Caco-2 (cell line): ENCODE measurements at regions not wholly inside any gene's neighbourhood (a gene's known extent, or its start where the extent isn't known, plus 50 kb on each side); places are given as distances from the start of the nearest gene placed in this dataset.

Experiments
- BruUV-seq: library from RNA; stranded (reverse); fragments of 400-500 nt; replicated peaks from 2 replicates; lab custom pipeline; 2021; lab: Mats Ljungman, UMichigan
- CTCF ChIA-PET: fragments of 300-600 bp; sonication (Branson Sonifier 250); formaldehyde crosslinking; loops from one replicate; lab custom pipeline; 2022; ENCODE audit warnings: antibody characterized with exemption; lab: Charles Lee
- POLR2A ChIA-PET: fragments of 300-600 bp; sonication (Branson Sonifier 250); formaldehyde crosslinking; loops from one replicate; lab custom pipeline; 2022; ENCODE audit warnings: antibody characterized with exemption; lab: Charles Lee
- DNase-seq, 2 experiments: peaks; one replicate each; pipeline versions ENCODE4 v3.0.0 to v3.0.0-alpha.2; 2020 to 2022
- H3K27me3 ChIP-seq: replicated peaks from 2 replicates; pipeline ENCODE4 v1.6.0; 2011; ENCODE audit warnings: low read length; ENCODE audit not compliant: control insufficient read depth, insufficient read depth
- H3K36me3 ChIP-seq: 2 replicates; pipeline ENCODE4 v1.5.1; 2011; ENCODE audit warnings: low read length; ENCODE audit not compliant: control insufficient read depth, insufficient read depth
- H3K4me1 ChIP-seq: fragments of 250-450 bp; sonication (Bioruptor Pico); 2 replicates; pipeline ENCODE4 v1.5.1; 2020; ENCODE audit warnings: mild to moderate bottlenecking
- H3K4me3 ChIP-seq: 2 replicates; pipeline ENCODE4 v1.5.1; 2011; ENCODE audit warnings: low read depth, mild to moderate bottlenecking, control low read depth, low read length
- H3K9me3 ChIP-seq: fragments of 250-450 bp; sonication (Bioruptor Pico); 2 replicates; pipeline ENCODE4 v1.5.1; 2020; ENCODE audit warnings: mild to moderate bottlenecking, moderate library complexity
- H3K27ac Mint-ChIP-seq: one replicate; pipeline ENCODE4 v1.8.0; 2022; ENCODE audit warnings: mixed read lengths; ENCODE audit not compliant: unreplicated experiment
- H3K27me3 Mint-ChIP-seq: one replicate; pipeline ENCODE4 v1.8.0; 2022; ENCODE audit warnings: mixed read lengths; ENCODE audit not compliant: insufficient read depth, unreplicated experiment
- H3K36me3 Mint-ChIP-seq: one replicate; pipeline ENCODE4 v1.8.0; 2022; ENCODE audit warnings: mild to moderate bottlenecking, mixed read lengths; ENCODE audit not compliant: insufficient read depth, unreplicated experiment
- H3K4me1 Mint-ChIP-seq: one replicate; pipeline ENCODE4 v1.8.0; 2022; ENCODE audit warnings: low read depth, mixed read lengths; ENCODE audit not compliant: unreplicated experiment
- H3K4me3 Mint-ChIP-seq: one replicate; pipeline ENCODE4 v1.8.0; 2022; ENCODE audit warnings: mild to moderate bottlenecking, moderate library complexity, mixed read lengths; ENCODE audit not compliant: unreplicated experiment
- H3K9me3 Mint-ChIP-seq: one replicate; pipeline ENCODE4 v1.8.0; 2022; ENCODE audit warnings: mixed read lengths; ENCODE audit not compliant: unreplicated experiment
- CTCF ChIP-seq, 2 experiments: fragments of 200-600 bp in 1 of 2; IDR thresholded peaks; 1 replicate in 1 of 2; 2 replicates in 1 of 2; pipeline versions ENCODE4 v1.5.1 to v1.8.0; 2011 to 2022; ENCODE audit warnings: antibody characterized with exemption in 1 of 2, control low read depth in 1 of 2, inconsistent platforms in 1 of 2, low read depth in 1 of 2, low read length in 1 of 2, mild to moderate bottlenecking in 1 of 2, moderate library complexity in 1 of 2; ENCODE audit not compliant: insufficient read depth in 1 of 2, severe bottlenecking in 1 of 2, unreplicated experiment in 1 of 2
- intact Hi-C: fragments of 100-400 bp; cut with micrococcal nuclease; formaldehyde crosslinking; loops from one replicate; pipeline ENCODE4 v1.10.0; 2022; ENCODE audit not compliant: unreplicated experiment

GRCh38 chr3:28788571-28788970 lies 439.9 kb upstream of the AZI2 start:
- Histone ChIP-seq H3K9me3 (no peaks in the 10 kb centered on the region), H3K36me3 (no peaks in the 10 kb centered on the region), H3K27me3 (no peaks in the 10 kb centered on the region), H3K4me1 (no peaks in the 10 kb centered on the region), H3K4me3 (no peak overlapping the region)
- Mint-ChIP-seq H3K4me3 (no peak overlapping the region), H3K36me3 (no peaks in the 10 kb centered on the region), H3K4me1 (peaks cover 5% of the 10 kb centered on the region), H3K9me3 (no peaks in the 10 kb centered on the region), H3K27me3 (no peaks in the 10 kb centered on the region), H3K27ac (no peak overlapping the region)
- intact Hi-C loops = no loop called here
- DNase-seq = no peak
- TF ChIP-seq CTCF (IDR thresholded peaks at IDR 0.05; ENCODE audit: insufficient read depth in 1 of 2, low read depth in 1 of 2, low read length in 1 of 2, severe bottlenecking in 1 of 2, unreplicated experiment in 1 of 2) = no peak
- ChIA-PET POLR2A (no interaction called here), CTCF (no interaction called here)
- no TSS peak for BruUV-seq

- no peaks in the 10 kb centered on the region for H3K27me3 ChIP-seq
- intact Hi-C loops = no loop called here
- H3K4me1 ChIP-seq = no peaks in the 10 kb centered on the region
- CTCF ChIA-PET = no interaction called here
- Mint-ChIP-seq H3K36me3 (no peaks in the 10 kb centered on the region), H3K4me1 (peaks cover 5% of the 10 kb centered on the region), H3K27me3 (no peaks in the 10 kb centered on the region), H3K9me3 (no peaks in the 10 kb centered on the region), H3K27ac (no peak overlapping the region), H3K4me3 (no peak overlapping the region)
- POLR2A ChIA-PET = no interaction called here
- TF ChIP-seq CTCF (IDR thresholded peaks at IDR 0.05; ENCODE audit: insufficient read depth in 1 of 2, low read depth in 1 of 2, low read length in 1 of 2, severe bottlenecking in 1 of 2, unreplicated experiment in 1 of 2) = no peak
- no peaks in the 10 kb centered on the region for H3K36me3 ChIP-seq
- BruUV-seq = no TSS peak
- DNase-seq = no peak
- no peak overlapping the region for H3K4me3 ChIP-seq
- no peaks in the 10 kb centered on the region for H3K9me3 ChIP-seq
Observed at GRCh38 chr3:28791713-28792255, 443.2 kb upstream of the AZI2 start.

- no peak for TF ChIP-seq CTCF (IDR thresholded peaks at IDR 0.05; ENCODE audit: insufficient read depth in 1 of 2, low read depth in 1 of 2, low read length in 1 of 2, severe bottlenecking in 1 of 2, unreplicated experiment in 1 of 2)
- intact Hi-C loops = no loop called here
- Mint-ChIP-seq H3K4me3 (no peak overlapping the region), H3K4me1 (peaks cover 5% of the 10 kb centered on the region), H3K36me3 (no peaks in the 10 kb centered on the region), H3K27me3 (no peaks in the 10 kb centered on the region), H3K27ac (no peak overlapping the region), H3K9me3 (no peaks in the 10 kb centered on the region)
- ChIA-PET CTCF (interaction anchor here (0.6 kb wide), 1 partner anchor 1111 kb away, joined by 4 read pairs; no protein-coding TSS in a partner anchor), POLR2A (no interaction called here)
- no TSS peak for BruUV-seq
- no peak for DNase-seq
- Histone ChIP-seq H3K4me3 (no peak overlapping the region), H3K27me3 (no peaks in the 10 kb centered on the region), H3K36me3 (no peaks in the 10 kb centered on the region), H3K9me3 (no peaks in the 10 kb centered on the region), H3K4me1 (no peaks in the 10 kb centered on the region)
Observed at GRCh38 chr3:28792604-28793003, 444.0 kb upstream of the AZI2 start.
